HEK293T (cell line): ENCODE measurements at regions not wholly inside any gene's neighbourhood (a gene's known extent, or its start where the extent isn't known, plus 50 kb on each side); places are given as distances from the start of the nearest gene placed in this dataset.

Experiments used
- BHLHE40 ChIP-seq: fragments of 450-650 bp; IDR thresholded peaks from 2 replicates; pipeline ENCODE4 v1.6.1; 2016; ENCODE audit warnings: mild to moderate bottlenecking, moderate library complexity, borderline replicate concordance
- ELF4 ChIP-seq: fragments of 450-650 bp; IDR thresholded peaks from 2 replicates; pipeline ENCODE4 v1.6.1; 2017; ENCODE audit warnings: antibody characterized with exemption
- FOXA1 ChIP-seq: fragments of 450-650 bp; IDR thresholded peaks from 2 replicates; pipeline ENCODE4 v1.6.1; 2016; ENCODE audit warnings: mild to moderate bottlenecking
- FOXM1 ChIP-seq: fragments of 450-650 bp; IDR thresholded peaks from 2 replicates; pipeline ENCODE4 v1.6.1; 2017; ENCODE audit warnings: mild to moderate bottlenecking, borderline replicate concordance
- HDGF ChIP-seq: fragments of 450-650 bp; IDR thresholded peaks from 2 replicates; pipeline ENCODE4 v1.6.1; 2017; ENCODE audit warnings: antibody characterized with exemption, borderline replicate concordance
- SP1 ChIP-seq: fragments of 450-650 bp; IDR thresholded peaks from 2 replicates; pipeline ENCODE4 v1.6.1; 2017
- TARDBP ChIP-seq: fragments of 450-650 bp; IDR thresholded peaks from 2 replicates; pipeline ENCODE4 v1.6.1; 2016
- ZNF384 ChIP-seq: fragments of 450-650 bp; IDR thresholded peaks from 2 replicates; pipeline ENCODE4 v1.6.1; 2016

GRCh38 chr13:33968520-33969507 is 150.9 kb downstream of the RFC3 start:
- no peak for TF ChIP-seq SP1
- TF ChIP-seq HDGF: no peak
- no peak for TF ChIP-seq FOXA1
- no peak for TF ChIP-seq ZNF384
- TF ChIP-seq TARDBP: no peak
- TF ChIP-seq BHLHE40: no peak
- TF ChIP-seq FOXM1: no peak
- TF ChIP-seq ELF4: no peak
